HepG2 (cell line): ENCODE measurements at regions not wholly inside any gene's neighbourhood (a gene's known extent, or its start where the extent isn't known, plus 50 kb on each side); places are given as distances from the start of the nearest gene placed in this dataset.
"Not testable (repeated sequence)": the region's sequence is repeated elsewhere in the genome, so short reads cannot be mapped to it uniquely, and the experiment has no call there.

Source experiments
- ATAC-seq: fragments of 200-7000 bp; cut with Tn5 transposase; 3 replicates; pipeline ENCODE4 v1.9.1; 2020; ENCODE audit warnings: mild to moderate bottlenecking, moderate library complexity
- BruUV-seq: library from RNA; stranded (reverse); fragments of 400-500 nt; replicated peaks from 2 replicates; lab custom pipeline; 2021; lab: Mats Ljungman, UMichigan
- CTCF ChIA-PET: fragments of 300-600 bp; formaldehyde crosslinking; extraction: SDS; loops from one replicate; lab custom pipeline; 2021; ENCODE audit warnings: low total read pairs, inconsistent platforms, low intra/inter-chr PET ratio; lab: Yijun Ruan, JAX
- POLR2A ChIA-PET: fragments of 350-600 bp; sonication (Branson Sonifier 250); formaldehyde crosslinking; loops from one replicate; lab custom pipeline; 2020; ENCODE audit warnings: antibody characterized with exemption, inconsistent platforms; lab: Yijun Ruan, JAX
- DNase-seq: peaks from one replicate; pipeline ENCODE4 v3.0.0-alpha.2; 2015; ENCODE audit warnings: low spot score
- FAIRE-seq: peaks from 3 replicates; lab custom pipeline; 2011; peaks lifted over from hg19 to GRCh38; lab: Jason Lieb, UNC
- H2AFZ ChIP-seq: one replicate; pipeline ENCODE4 v1.6.1; 2011; ENCODE audit warnings: low read length, inconsistent platforms
- H3K27ac ChIP-seq: fragments of 300-600 bp; 3 replicates; pipeline ENCODE4 v1.8.0; 2011; ENCODE audit warnings: mixed run types, mild to moderate bottlenecking, mixed read lengths, low read length, inconsistent platforms; ENCODE audit not compliant: insufficient read depth; ENCODE audit errors: extremely low read length
- H3K27me3 ChIP-seq, 2 experiments: fragments of 200-600 bp in 1 of 2; 2 replicates in 1 of 2; 3 replicates in 1 of 2; pipeline versions ENCODE4 v1.6.0 to v1.8.0; 2011; ENCODE audit warnings: low read length in 2 of 2, mild to moderate bottlenecking in 2 of 2, moderate library complexity in 2 of 2, inconsistent platforms in 1 of 2; ENCODE audit not compliant: insufficient read depth in 2 of 2, control insufficient read depth in 1 of 2
- H3K36me3 ChIP-seq, 2 experiments: fragments of 200-600 bp in 1 of 2; replicated peaks in 1 of 2; 2 replicates in 1 of 2; 3 replicates in 1 of 2; pipeline versions ENCODE4 v1.5.1 to v1.8.0; 2011; ENCODE audit warnings: low read length in 2 of 2, inconsistent platforms in 1 of 2; ENCODE audit not compliant: insufficient read depth in 2 of 2, control insufficient read depth in 1 of 2
- H3K4me1 ChIP-seq: 2 replicates; pipeline ENCODE4 v1.5.1; 2012; ENCODE audit warnings: low read length, inconsistent platforms; ENCODE audit not compliant: insufficient read depth
- H3K4me2 ChIP-seq: 2 replicates; pipeline ENCODE4 v1.6.0; 2011; ENCODE audit warnings: low read depth, low read length, inconsistent platforms
- H3K4me3 ChIP-seq, 3 experiments: fragments of 200-600 bp in 1 of 3; sonication (generic), shearing (Covaris generic) in 1 of 3; replicated peaks in 1 of 3; 2 replicates each; pipeline ENCODE4 v1.5.1; 2011 to 2016; ENCODE audit warnings: low read length in 3 of 3, inconsistent platforms in 2 of 3, low read depth in 2 of 3, mild to moderate bottlenecking in 2 of 3, control low read depth in 1 of 3, mixed read lengths in 1 of 3; ENCODE audit not compliant: insufficient read depth in 1 of 3
- H3K79me2 ChIP-seq: one replicate; pipeline ENCODE4 v1.6.1; 2011; ENCODE audit warnings: low read length, inconsistent platforms; ENCODE audit not compliant: insufficient read depth
- H3K9ac ChIP-seq: 2 replicates; pipeline ENCODE4 v1.6.0; 2011; ENCODE audit warnings: mild to moderate bottlenecking, low read depth, low read length, inconsistent platforms; ENCODE audit not compliant: insufficient read depth
- H3K9me3 ChIP-seq: 2 replicates; pipeline ENCODE4 v1.5.1; 2012; ENCODE audit warnings: mild to moderate bottlenecking, low read length
- H4K20me1 ChIP-seq: 2 replicates; pipeline ENCODE4 v1.6.0; 2011; ENCODE audit warnings: inconsistent platforms, mild to moderate bottlenecking, low read length, moderate library complexity; ENCODE audit not compliant: insufficient read depth
- WGBS: methylation state at CpG from one replicate; pipeline ENCODE4 v1.1.6; 2017; ENCODE audit warnings: low lambda C conversion rate; 5-methylcytosine and 5-hydroxymethylcytosine counted together
- in situ Hi-C: cut with HindIII; loops from 2 replicates; pipeline ENCODE4 v1.10.0; 2017; ENCODE audit warnings: low pct_unique_long_range_greater_than_20kb; ENCODE audit not compliant: extremely low pct_ligation_motif_present
- intact Hi-C: fragments of 100-400 bp; cut with micrococcal nuclease; formaldehyde crosslinking; loops from one replicate; pipeline ENCODE4 v1.10.0; 2022; ENCODE audit not compliant: unreplicated experiment

DNA sequence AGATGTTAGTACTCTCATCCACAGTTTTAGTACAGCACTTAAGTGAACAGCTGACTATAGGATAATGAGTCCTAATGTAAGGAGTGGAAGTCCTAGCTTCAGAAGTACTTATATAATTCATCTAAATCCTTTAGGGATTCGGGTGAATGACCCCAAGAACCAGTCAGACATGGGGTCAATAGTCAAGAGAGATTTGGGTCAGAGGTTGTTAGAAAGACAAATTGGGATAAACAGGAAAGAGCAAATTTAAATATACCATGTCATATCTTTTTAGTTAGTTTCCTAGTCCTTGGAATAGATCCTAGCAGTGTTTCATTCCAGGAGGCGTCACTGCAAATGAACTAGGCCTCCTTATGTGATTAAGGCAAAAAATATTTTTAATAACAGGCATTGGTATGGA is 370.8 kb upstream of the NPAP1 start:
- ATAC-seq, H3K79me2 ChIP-seq, DNase-seq, H4K20me1 ChIP-seq, intact Hi-C loops, H3K9ac ChIP-seq, H2AFZ ChIP-seq, H3K4me1 ChIP-seq, FAIRE-seq, POLR2A ChIA-PET, H3K36me3 ChIP-seq, in situ Hi-C loops, CTCF ChIA-PET, H3K27ac ChIP-seq, H3K4me3 ChIP-seq, BruUV-seq, H3K4me2 ChIP-seq, H3K27me3 ChIP-seq: not testable (repeated sequence)
- 2% methylated on average over 2 of the region's 2 CpGs for WGBS
- H3K9me3 ChIP-seq = peaks cover 45% of the 10 kb centered on the region

GRCh38 chr15:24305643-24306042 is 369.9 kb upstream of the NPAP1 start:
- H3K4me3 ChIP-seq, H3K4me1 ChIP-seq, H2AFZ ChIP-seq, H4K20me1 ChIP-seq, H3K79me2 ChIP-seq, BruUV-seq, DNase-seq, FAIRE-seq, H3K27me3 ChIP-seq, H3K36me3 ChIP-seq, H3K9ac ChIP-seq, H3K27ac ChIP-seq, in situ Hi-C loops, intact Hi-C loops, CTCF ChIA-PET, H3K4me2 ChIP-seq, ATAC-seq, POLR2A ChIA-PET: not testable (repeated sequence)
- 0% methylated on average over 1 of the region's 1 CpG for WGBS
- peaks cover 48% of the 10 kb centered on the region for H3K9me3 ChIP-seq

DNA sequence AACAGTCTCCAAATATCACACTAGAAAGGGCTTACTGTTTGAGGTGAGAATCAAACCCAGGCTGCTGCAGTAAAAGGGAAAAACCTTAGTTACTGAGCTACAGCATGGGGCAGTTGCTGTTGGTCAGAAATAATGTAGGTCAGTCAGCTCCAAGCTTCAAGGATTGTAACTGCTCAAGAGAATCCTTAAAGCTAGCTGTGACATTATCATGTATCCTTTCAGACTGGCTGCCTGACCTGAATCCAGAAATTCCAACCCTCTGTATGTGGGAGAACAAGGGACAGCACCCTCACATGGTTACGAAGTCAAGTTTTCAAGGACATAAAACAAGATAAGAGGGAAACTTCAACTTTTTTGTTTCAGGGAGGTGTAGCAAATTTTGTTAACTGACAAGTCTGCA is 365.9 kb upstream of the NPAP1 start:
- DNase-seq, H3K36me3 ChIP-seq, ATAC-seq, FAIRE-seq, BruUV-seq, H2AFZ ChIP-seq, H3K27me3 ChIP-seq, H3K9ac ChIP-seq, POLR2A ChIA-PET, CTCF ChIA-PET, H3K4me2 ChIP-seq, H3K79me2 ChIP-seq, H3K4me1 ChIP-seq, in situ Hi-C loops, H4K20me1 ChIP-seq, H3K27ac ChIP-seq, intact Hi-C loops, H3K4me3 ChIP-seq: not testable (repeated sequence)
- H3K9me3 ChIP-seq = peaks cover 58% of the 10 kb centered on the region
- WGBS = 27% methylated on average over 1 of the region's 1 CpG

DNA sequence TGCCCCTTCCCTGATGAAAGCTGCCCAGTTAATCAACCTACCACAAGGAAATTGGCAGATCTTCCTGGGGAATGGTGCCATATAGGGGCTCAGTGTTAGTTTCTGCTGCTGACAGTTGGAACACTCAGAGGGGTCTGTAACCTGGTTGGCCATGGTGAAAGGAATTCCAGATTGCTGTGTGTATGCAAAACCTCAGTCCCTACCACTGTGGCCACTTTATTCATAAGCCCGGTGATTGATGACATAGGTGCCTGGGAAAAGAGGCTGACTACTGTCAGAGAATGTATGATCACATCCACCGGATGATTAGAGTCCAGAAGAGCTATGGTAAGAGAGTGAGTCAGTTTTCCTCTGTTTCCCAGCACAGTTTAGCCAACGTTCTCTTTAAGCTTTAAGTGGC is 363.9 kb upstream of the NPAP1 start:
- H2AFZ ChIP-seq, BruUV-seq, H3K27me3 ChIP-seq, CTCF ChIA-PET, H4K20me1 ChIP-seq, in situ Hi-C loops, intact Hi-C loops, FAIRE-seq, H3K9ac ChIP-seq, ATAC-seq, DNase-seq, H3K36me3 ChIP-seq, H3K4me3 ChIP-seq, POLR2A ChIA-PET, H3K79me2 ChIP-seq, H3K27ac ChIP-seq, H3K4me1 ChIP-seq, H3K4me2 ChIP-seq: not testable (repeated sequence)
- WGBS = 16% methylated on average over 3 of the region's 3 CpGs
- H3K9me3 ChIP-seq = peaks cover 44% of the 10 kb centered on the region
